ENCODE measurements at regions not wholly inside any gene's neighbourhood (a gene's known extent, or its start where the extent isn't known, plus 50 kb on each side); places are given as distances from the start of the nearest gene placed in this dataset.

- no peaks in the 10 kb centered on the region for H3K27me3 ChIP-seq (ENCODE audit: insufficient read depth, low read length)
- H3K4me3 ChIP-seq (ENCODE audit: insufficient read depth, low read length) = no peak overlapping the region
- no peaks in the 10 kb centered on the region for H3K79me2 ChIP-seq (ENCODE audit: insufficient read depth, low read length)
- H3K4me1 ChIP-seq (ENCODE audit: insufficient read depth, low read length) = peaks cover 43% of the 10 kb centered on the region
- no peak for DNase-seq (ENCODE audit: insufficient read length, low spot score, missing footprints)
- no peaks in the 10 kb centered on the region for H4K20me1 ChIP-seq (ENCODE audit: insufficient read depth, low read length)
- H3K4me2 ChIP-seq (ENCODE audit: insufficient read depth, low read length) = peak overlapping the region; percentile 0
- H3K36me3 ChIP-seq (ENCODE audit: insufficient read depth, low read length) = no peaks in the 10 kb centered on the region
- peak overlapping the region; percentile 46 for H3K27ac ChIP-seq (ENCODE audit: low read depth, low read length)
- no peaks in the 10 kb centered on the region for H3K9me3 ChIP-seq (ENCODE audit: low read depth, low read length)
- no peak overlapping the region for H2AFZ ChIP-seq (ENCODE audit: low read length)
- TF ChIP-seq, protein P1, sequence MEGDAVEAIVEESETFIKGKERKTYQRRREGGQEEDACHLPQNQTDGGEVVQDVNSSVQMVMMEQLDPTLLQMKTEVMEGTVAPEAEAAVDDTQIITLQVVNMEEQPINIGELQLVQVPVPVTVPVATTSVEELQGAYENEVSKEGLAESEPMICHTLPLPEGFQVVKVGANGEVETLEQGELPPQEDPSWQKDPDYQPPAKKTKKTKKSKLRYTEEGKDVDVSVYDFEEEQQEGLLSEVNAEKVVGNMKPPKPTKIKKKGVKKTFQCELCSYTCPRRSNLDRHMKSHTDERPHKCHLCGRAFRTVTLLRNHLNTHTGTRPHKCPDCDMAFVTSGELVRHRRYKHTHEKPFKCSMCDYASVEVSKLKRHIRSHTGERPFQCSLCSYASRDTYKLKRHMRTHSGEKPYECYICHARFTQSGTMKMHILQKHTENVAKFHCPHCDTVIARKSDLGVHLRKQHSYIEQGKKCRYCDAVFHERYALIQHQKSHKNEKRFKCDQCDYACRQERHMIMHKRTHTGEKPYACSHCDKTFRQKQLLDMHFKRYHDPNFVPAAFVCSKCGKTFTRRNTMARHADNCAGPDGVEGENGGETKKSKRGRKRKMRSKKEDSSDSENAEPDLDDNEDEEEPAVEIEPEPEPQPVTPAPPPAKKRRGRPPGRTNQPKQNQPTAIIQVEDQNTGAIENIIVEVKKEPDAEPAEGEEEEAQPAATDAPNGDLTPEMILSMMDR (IDR thresholded peaks at IDR 0.05; ENCODE audit: extremely low read depth, low read depth, low read length) = no peak
Measured at GRCh38 chr6:166029506-166029905, 138.1 kb downstream of the TBXT start.

DNA sequence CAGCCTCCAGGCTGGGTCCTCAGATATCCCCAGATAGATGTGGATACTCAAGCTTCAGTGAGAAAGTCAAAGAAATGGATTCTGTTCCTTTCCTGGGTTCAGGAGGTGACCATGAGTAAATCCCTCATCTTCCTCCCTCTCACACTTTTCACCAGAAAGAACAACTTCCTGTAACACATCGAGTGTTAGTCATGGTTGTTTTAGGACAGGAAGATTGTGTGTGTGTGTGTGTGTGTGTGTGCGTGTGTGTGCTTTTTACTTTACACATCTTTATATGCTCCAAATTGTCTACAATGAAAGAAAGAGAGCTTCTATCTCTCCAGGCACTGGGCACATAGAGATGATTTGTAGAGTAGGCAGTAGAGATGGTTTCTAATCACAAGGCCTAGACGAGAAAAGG, 139.9 kb downstream of the TBXT start:
- H3K4me3 ChIP-seq (ENCODE audit: insufficient read depth, low read length) = no peak overlapping the region
- H3K79me2 ChIP-seq (ENCODE audit: insufficient read depth, low read length) = no peaks in the 10 kb centered on the region
- TF ChIP-seq, protein P1 (IDR thresholded peaks at IDR 0.05; ENCODE audit: extremely low read depth, low read depth, low read length) = no peak
- no peaks in the 10 kb centered on the region for H4K20me1 ChIP-seq (ENCODE audit: insufficient read depth, low read length)
- no peaks in the 10 kb centered on the region for H3K36me3 ChIP-seq (ENCODE audit: insufficient read depth, low read length)
- DNase-seq (ENCODE audit: insufficient read length, low spot score, missing footprints) = no peak
- no peak overlapping the region for H2AFZ ChIP-seq (ENCODE audit: low read length)
- no peaks in the 10 kb centered on the region for H3K27me3 ChIP-seq (ENCODE audit: insufficient read depth, low read length)
- H3K9me3 ChIP-seq (ENCODE audit: low read depth, low read length) = no peaks in the 10 kb centered on the region
- H3K27ac ChIP-seq (ENCODE audit: low read depth, low read length) = no peak overlapping the region
- H3K4me1 ChIP-seq (ENCODE audit: insufficient read depth, low read length) = peaks cover 40% of the 10 kb centered on the region
- no peak overlapping the region for H3K4me2 ChIP-seq (ENCODE audit: insufficient read depth, low read length)

GRCh38 chr6:166026586-166027126, 141.0 kb downstream of the TBXT start:
- TF ChIP-seq, protein P1 (IDR thresholded peaks at IDR 0.05; ENCODE audit: extremely low read depth, low read depth, low read length) = no peak
- Histone ChIP-seq H3K4me2 (ENCODE audit: insufficient read depth, low read length) (peak overlapping the region; percentile 10), H3K27me3 (ENCODE audit: insufficient read depth, low read length) (no peaks in the 10 kb centered on the region), H3K27ac (ENCODE audit: low read depth, low read length) (peak overlapping the region; percentile 90), H4K20me1 (ENCODE audit: insufficient read depth, low read length) (no peaks in the 10 kb centered on the region), H3K79me2 (ENCODE audit: insufficient read depth, low read length) (no peaks in the 10 kb centered on the region), H3K9me3 (ENCODE audit: low read depth, low read length) (no peaks in the 10 kb centered on the region), H3K4me3 (ENCODE audit: insufficient read depth, low read length) (no peak overlapping the region), H2AFZ (ENCODE audit: low read length) (peak overlapping the region; percentile 76), H3K36me3 (ENCODE audit: insufficient read depth, low read length) (no peaks in the 10 kb centered on the region), H3K4me1 (ENCODE audit: insufficient read depth, low read length) (peaks cover 34% of the 10 kb centered on the region)
- DNase-seq (ENCODE audit: insufficient read length, low spot score, missing footprints) = no peak

GRCh38 chr6:166025149-166025898, 142.3 kb downstream of the TBXT start:
- Histone ChIP-seq H3K4me2 (ENCODE audit: insufficient read depth, low read length) (peak overlapping the region; percentile 42), H3K27me3 (ENCODE audit: insufficient read depth, low read length) (no peaks in the 10 kb centered on the region), H3K36me3 (ENCODE audit: insufficient read depth, low read length) (no peaks in the 10 kb centered on the region), H3K4me1 (ENCODE audit: insufficient read depth, low read length) (peaks cover 34% of the 10 kb centered on the region), H3K4me3 (ENCODE audit: insufficient read depth, low read length) (no peak overlapping the region), H3K79me2 (ENCODE audit: insufficient read depth, low read length) (no peaks in the 10 kb centered on the region), H3K9me3 (ENCODE audit: low read depth, low read length) (no peaks in the 10 kb centered on the region), H2AFZ (ENCODE audit: low read length) (peak overlapping the region; percentile 13), H4K20me1 (ENCODE audit: insufficient read depth, low read length) (no peaks in the 10 kb centered on the region), H3K27ac (ENCODE audit: low read depth, low read length) (peak overlapping the region; percentile 90)
- TF ChIP-seq, protein P1 (IDR thresholded peaks at IDR 0.05; ENCODE audit: extremely low read depth, low read depth, low read length) = no peak
- peak; percentile 78 for DNase-seq (ENCODE audit: insufficient read length, low spot score, missing footprints)

All from osteoblast (primary cell).